HG02798 (cell line): ENCODE measurements at regions not wholly inside any gene's neighbourhood (a gene's known extent, or its start where the extent isn't known, plus 50 kb on each side); places are given as distances from the start of the nearest gene placed in this dataset.

Experiments used
- ATAC-seq: cut with Tn5 transposase; IDR thresholded peaks from one replicate; pipeline ENCODE4 v1.9.1; 2021; ENCODE audit warnings: mild to moderate bottlenecking; ENCODE audit not compliant: unreplicated experiment, poor library complexity

DNA sequence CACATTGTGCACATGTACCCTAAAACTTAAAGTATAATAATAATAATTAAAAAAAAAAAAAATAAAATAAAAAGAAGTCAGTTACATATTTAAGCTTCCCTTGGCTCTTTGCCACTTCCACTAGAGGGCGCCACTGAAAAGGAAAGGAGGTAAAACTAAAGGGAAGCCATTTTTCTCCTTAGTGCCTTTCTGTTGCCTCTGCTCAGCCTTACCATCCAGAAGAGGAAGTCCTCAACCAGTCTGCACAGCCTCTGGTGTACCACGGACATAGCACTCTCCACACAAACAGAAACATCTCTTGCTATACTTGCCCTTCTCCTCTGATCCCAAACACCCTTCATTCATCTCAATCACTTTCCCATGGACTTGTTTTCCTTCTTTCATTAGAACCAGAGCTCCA, 169.0 kb upstream of the EEA1 start:
- ATAC-seq: peak; percentile 47

DNA sequence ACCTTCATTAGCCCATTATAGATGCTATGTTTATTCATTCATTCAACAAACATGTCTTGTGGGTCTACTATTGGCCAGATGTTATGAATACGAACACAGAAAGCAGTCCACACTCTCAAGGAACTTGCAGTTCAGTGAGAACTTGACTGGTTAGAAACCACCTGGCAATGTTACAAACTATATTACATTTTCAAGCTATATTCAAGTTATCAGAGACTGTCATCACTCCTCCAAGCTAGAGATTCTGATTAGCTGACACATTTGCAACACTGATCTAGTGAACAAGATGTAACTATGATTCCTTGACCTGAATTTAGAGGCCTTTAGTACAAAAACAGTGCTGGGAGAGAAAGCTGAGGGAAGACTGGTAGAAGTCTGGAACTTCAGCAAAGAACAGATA, 170.7 kb upstream of the EEA1 start:
- ATAC-seq: no peak

DNA sequence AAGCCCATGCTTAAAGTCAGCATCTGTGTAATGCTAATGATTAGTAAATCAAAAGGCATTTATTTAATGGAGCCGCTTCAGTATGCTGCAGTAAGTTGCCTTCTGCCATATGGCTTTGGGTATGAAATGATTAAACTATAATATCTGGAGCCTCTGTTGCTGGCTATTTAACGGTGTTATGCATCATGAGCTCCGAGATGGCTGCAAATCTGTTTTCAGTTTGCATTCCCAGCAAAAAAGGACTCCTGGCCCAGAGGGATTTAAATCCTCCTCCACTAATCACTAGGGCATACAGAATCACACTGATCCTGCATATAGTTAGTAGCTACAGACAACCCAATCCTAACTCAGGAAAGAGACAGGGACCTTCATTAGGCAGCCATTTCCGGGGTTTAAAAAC, 171.5 kb upstream of the EEA1 start:
- no peak for ATAC-seq

DNA sequence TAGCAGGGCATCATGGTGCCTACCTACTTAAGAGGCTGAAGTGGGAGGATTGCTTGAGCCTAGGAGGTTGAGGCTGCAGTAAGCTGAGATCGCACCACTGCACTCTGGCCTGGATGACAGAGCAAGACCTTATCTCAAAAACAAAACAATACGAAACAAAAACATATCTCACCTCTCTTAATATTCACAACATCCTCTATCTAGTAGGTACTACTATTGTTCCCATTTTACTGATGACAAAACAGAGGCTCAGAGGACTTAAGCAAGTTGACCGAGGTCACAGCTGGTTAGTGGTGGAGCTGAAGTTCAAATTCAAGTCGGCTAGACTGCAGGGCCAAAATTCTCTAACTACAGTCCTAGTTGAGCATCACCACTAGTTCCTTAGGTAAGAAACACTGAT, 172.3 kb upstream of the EEA1 start:
- no peak for ATAC-seq

DNA sequence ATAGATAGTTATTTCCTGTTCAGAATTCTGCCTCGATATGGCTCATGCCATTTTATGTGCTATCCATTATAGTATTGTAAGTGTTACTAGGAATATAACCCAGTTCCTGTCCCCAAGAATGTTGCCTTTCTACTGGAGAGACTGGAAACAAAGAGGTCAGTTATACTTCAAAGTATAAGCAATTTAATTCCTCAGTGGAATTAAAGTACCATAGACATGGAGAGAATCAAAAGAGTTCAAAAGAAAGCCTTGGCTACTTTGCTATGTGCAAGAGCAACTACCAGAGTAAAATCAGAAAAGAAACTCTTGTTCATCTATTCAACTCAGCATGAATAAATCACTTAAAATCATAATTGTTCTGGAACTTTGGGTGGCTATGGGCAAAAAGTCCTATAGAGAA, 173.2 kb upstream of the EEA1 start:
- ATAC-seq: no peak

DNA sequence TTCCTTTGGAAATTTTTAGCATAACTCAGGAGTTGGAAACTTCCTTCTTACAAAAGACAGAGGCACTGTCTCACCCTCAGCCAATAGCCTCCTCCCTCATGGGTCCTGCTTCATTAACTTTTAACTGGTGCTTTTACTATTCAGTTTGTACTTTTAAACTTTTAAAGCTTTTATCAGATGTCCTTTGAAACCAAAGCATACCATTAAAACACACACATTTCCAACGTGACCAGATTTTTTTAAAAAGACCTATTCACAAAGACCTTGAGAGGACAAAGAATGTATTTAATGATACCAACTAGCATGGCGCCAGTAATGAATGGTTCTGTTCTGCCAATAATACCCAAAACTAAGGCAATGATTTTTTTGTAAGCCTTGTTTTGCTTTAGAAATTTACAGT, 173.6 kb upstream of the EEA1 start:
- ATAC-seq: no peak

DNA sequence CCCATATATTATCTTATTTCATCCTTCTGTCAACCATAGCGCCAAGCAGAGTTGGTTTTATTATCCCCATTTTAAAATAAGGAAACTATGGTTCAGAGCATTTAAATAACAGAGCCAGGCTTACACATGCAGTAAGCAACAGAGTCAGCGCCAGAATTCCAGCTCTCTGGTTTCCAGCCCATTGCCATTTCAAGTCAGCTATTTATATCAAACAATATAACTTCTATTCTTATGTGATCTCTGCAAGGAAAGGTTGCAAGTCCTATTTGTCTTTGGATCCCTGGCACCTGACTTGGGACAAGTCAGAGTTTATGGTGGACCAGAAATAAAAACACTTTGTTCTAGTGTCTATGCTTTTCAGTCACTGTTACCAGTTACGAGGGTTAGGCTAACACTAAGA, 174.1 kb upstream of the EEA1 start:
- ATAC-seq: no peak

DNA sequence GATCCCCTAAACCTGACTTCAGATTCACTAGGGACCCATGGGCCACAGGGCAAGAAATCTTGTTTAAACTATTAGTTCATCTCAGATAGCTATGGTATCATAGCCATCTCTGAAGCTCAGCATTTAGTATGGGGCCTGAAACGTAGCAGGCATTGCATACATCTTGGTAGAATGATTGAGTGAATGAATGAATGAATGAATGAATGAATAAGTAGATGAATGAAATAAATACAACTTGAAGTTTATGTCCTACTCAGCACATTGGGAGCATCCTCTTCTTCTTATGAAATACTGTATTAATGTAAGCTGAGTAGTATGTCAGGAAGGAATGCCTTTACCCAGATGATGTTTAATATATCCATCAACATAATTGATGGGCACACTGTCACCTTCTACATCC, 175.4 kb upstream of the EEA1 start:
- ATAC-seq: no peak

DNA sequence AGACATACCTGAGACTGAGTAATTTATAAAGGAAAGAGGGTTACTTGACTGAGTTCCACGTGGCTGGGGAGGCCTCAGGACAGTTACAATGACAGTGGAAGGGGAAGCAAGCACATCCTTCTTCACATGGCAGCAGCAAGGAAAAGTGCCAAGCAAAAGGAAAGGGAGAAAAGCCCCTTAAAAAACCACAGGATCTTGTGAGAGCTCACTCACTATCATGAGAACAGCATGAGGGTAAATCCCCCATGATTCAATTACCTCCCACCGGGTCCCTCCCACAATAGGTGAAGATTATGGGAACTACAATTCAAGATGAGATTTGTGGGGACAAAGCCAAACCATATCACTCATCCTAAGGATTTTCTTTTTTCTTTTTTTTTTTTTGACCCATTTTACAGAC, 177.8 kb upstream of the EEA1 start:
- no peak for ATAC-seq

DNA sequence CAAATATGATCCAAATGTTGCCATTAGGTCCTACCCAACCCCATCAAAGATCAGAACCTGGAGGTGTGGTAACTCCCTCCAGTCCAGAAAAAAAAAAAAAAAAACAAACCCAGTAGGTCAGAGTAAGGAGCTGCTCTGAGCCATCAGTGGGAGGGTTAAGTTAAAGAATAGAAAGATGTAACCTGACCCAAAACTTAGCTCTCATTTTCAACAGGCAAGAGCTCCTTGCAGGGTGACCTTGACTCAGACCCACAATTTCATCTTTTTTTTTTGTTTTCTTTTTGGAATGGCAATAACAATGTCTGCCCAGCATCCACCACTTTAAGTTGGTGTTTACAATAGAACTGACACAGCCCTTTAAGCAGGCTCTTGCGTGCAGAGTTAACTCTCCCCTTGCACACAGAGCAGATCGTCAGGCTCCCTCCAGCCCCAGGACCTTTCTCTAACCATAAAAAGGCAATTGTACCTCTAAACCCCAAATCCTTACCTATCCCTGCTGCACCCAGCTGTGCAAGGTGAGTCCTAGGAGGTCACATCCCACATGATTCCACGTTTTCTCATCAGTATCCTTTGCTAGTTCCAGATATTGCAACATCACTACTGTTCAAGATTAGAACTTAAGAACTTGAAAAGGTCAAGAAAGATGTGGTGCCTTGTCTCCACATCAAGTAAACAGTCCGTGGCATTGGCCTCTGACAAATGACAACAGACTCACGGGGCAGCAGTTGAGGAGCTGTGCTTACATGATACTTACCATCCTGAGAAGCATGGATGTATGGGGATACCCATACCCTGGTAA, 178.6 kb upstream of the EEA1 start:
- no peak for ATAC-seq

DNA sequence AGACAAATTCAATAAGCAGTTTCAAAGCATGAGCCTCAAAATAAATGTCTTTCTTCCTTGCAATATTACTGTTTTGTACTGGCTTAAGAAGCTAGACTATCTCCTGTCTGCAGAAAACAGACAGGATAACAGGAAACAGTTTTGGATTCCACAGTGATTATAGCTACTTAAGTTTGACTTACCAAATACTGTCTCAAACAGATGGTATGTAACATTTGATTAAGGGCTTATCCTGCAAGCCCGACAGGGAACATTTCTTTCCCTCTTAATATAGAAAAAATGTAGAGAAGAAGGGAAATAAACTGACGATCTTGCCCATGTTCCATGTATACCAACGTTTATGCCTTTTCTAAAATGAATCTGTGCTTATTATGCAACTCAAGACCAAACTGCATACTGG, 179.9 kb upstream of the EEA1 start:
- ATAC-seq: no peak

DNA sequence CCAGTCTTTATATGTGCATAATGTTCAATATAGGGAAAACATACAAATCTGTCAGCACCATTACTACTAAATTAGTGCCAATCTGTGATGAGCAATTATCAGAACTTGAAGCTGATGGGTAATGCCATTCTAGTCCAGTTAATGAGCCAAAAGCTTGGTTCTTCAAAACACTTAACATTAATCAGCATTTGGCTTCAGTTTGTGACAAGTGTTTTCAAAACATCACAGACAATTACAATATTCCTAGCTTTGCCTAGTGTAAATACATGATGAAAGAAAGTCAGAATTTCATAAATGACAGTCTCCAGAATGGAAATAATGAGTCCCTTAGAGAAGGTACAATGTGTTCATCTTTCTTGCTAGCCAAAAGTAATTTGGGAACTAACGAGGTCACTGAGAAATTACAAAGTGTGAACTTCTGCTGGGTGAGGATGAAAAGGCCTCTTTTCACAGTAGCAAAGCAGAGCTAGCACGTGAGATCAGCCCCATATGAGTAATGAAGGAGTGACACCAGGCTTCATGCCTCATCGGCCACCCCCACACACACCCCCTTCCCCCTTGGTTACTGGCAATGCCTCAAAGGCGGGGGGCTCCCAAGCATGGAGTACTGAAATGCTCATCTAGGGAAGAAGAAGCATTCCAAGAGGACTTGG, 180.6 kb upstream of the EEA1 start:
- peak; percentile 54 for ATAC-seq

DNA sequence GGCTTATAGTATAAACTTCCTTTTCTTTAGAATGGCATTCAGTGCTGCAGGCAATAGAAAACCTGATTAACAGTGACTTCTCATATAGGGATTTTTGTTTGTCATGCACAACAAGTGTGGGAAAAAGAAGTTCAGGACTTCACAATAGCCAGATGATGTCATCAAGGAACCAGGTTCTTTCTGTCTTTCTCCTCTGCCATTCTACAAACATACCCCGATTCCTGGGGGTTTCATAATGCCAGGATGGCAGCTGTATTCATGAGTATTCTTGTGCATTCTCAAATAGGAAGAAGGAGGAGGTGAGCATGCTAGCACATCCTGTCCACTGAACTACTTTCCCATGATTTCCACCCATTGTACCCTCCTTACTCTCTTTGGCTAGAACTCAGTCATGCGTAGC, 182.7 kb upstream of the EEA1 start:
- no peak for ATAC-seq

DNA sequence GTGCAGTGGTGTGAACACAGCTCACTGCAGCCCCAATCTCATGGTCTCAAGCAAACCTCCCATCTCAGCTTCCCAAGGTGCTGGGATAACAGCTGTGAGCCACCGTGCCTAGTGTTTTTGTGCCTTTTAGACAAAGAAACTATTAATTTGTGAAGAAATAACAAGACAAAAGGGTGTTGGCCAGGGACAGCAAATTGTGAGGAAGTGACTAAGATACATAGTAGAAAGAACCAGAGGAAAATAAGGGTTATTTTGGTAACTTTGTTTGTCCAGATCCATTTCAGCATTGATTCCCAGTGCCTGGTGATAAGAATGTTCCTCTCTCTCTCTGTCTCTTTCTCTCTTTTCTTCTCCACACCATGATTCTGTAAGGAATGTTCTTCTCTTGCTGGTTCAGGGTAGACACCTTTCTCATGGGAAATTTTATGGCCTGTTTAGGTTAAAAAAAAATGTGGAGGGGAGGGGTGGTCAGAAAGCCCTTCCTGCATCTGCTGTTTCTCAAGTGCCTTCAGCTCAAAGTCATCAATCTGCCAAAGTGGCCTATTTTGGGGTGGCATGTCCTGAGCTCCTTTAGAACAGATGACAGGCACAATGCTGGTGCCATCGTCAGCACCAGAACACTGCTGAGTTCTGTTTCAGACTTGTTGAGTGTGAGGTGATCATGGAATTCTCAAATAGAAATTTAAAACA, 184.4 kb upstream of the EEA1 start:
- no peak for ATAC-seq

DNA sequence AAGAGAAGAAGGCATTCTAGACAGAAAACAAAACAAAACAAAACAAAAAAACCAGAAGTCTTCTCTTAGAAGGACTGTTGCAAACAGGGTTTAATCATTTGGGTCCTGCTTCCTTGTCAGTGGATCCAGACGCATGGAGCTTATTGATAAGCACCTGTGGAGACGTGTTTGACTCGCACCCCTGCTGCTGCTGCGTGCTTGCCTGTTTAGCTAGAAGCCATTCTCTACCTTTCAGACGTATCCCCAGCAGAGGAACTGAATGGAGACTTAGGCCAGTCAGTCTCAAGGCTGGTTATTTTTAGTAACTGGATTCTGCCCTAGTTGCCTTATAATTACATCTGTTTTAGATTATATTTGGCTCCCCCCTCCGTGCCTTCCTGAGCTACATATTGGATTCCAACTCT, 186.1 kb upstream of the EEA1 start:
- ATAC-seq: no peak

DNA sequence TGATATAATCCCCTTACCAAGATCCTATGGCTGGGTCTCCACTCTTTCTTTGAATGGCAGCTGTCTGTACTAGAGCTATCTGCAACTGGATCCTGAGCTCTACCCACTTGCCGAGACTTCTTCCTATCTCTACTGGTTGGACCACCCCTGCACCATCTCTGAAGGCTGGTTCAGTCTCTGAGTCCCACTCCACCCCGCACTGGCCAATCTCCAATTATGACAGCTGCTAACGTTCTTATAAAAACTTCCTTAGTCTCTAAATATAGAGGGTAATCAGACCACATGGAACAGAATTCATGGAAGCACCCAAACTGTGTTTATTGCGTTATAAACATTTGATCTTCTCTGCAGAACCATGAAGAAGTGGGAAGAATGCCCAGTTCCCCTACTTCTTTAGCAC, 186.6 kb upstream of the EEA1 start:
- no peak for ATAC-seq

DNA sequence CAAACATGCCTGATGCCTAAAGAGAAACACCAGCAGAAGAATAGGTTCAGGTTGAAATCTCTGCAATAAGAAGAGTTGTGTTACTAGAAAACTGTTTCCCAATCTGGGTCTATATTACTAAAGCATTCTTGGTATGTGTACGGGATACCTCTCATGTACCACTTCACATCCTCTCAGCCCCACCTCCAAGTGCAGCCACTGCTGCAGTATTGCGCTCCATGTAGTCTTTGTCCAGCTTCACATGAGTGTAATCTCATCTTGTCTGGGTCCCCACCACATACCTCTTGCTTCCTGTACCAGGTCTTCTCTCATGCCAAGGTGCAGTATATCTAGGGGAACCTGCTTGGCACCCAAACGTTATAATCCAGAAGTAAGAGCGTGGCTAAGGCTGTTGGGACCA, 187.5 kb upstream of the EEA1 start:
- no peak for ATAC-seq

DNA sequence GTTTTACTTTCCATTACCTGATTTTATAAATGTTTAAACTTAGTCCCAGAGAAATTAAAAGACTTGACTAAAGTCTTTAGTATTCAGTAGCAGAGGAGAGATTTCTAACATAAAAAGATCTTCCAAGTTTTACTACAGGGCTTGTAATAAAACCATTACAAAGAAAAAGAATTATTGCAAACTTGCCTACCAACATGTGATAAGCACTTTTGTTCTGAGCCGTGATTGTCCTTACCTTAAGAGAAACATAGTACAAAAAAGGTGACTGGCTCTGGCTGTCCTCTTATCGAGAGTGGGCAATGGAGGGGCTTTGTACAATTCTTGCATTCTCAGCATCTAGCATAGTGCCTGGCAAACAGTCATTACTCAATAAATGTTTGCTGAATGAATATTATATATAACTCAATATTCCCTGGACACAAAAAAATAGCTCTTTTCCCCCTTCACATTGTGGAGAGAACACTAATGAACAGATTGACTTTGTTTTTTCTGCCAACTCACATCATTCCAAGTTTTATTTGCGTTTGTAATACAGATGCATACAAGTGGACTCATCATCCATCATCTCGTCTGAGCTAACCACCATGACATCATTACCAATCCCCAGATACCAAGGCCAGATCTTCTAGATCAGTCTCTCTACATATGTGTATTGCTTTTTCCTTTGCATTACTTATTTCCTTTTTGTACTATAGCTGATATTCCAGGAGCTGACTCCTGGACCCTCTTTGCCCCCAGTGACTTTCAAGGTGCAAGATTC, 192.8 kb upstream of the EEA1 start:
- no peak for ATAC-seq

DNA sequence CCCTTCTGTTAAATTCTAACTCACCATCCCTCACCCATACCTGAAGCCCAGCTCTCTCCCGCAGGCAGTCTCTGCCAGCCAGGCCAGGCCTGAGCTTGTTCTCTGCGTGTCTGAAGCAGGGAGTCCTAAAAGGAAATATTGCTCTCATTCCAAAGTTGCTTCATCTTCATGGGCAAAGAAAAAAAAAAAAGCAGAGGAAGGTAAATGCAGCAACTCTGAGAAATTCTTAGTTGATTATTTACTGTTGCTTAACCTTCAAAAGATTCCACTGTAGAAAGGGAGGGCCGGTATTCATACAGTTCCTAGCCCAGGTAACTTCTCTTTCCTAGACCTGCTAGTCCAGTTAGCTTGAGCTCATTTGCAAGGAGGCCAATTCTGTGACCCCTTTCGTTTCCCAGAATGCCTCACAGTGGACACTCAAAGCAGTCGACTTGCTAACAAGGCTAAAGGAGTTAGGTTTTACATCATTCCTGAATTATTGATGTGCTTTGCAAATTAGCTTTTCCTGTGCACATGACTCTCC, 193.5 kb upstream of the EEA1 start:
- ATAC-seq: no peak

DNA sequence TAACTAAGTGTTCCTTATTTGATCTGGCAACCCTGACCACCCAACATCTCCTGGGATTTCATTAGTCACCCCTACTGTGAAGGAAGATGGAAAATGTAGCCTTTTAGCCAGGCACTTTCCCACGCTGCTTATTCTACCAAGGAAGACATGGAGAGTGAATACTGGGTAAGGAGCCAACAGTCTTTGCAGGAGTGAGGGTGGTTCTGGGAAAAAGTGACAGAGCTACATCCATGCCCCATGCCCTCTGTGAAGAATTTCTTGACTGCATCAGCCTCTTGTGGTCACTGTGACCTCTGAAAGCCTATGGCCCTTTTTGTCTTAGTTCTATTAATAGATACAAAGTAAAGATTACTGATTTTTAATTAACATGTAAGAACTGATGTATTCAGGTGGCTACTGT, 196.0 kb upstream of the EEA1 start:
- ATAC-seq: no peak

DNA sequence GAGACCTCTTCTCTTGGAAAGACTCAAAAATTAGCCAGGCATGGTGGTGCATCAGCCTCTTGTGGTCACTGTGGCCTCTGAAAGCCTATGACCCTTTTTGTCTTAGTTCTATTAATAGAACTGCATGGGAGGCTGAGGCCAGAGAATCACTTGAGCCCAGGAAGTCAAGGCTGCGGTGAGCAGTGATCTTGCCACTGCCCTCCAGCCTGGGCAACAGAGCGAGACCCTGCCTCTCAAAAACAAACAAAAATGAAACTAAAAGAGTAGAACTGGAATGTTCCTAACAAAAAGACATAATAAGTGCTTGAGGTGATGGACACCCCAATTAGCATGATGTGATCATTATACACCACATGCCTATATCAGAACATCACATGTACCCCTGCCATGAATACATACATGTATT, 197.0 kb upstream of the EEA1 start:
- ATAC-seq: peak; percentile 45
